ENCODE measurements at regions not wholly inside any gene's neighbourhood (a gene's known extent, or its start where the extent isn't known, plus 50 kb on each side); places are given as distances from the start of the nearest gene placed in this dataset.

GRCh38 chr14:101369194-101369915 lies 191.9 kb upstream of the DIO3 start:
- H3K4me3 Mint-ChIP-seq = no peak overlapping the region
- H3K9me3 Mint-ChIP-seq = no peaks in the 10 kb centered on the region
- H3K36me3 Mint-ChIP-seq = no peaks in the 10 kb centered on the region
- H3K27me3 Mint-ChIP-seq (ENCODE audit: low read depth in 3 of 3) = peaks cover 0 to 7% (median 1%) of the 10 kb centered on the region in 3 donors
- no peak for DNase-seq
- H3K27ac Mint-ChIP-seq = no peak overlapping the region
- no peaks in the 10 kb centered on the region for H3K4me1 Mint-ChIP-seq

GRCh38 chr14:101369916-101370592 lies 191.2 kb upstream of the DIO3 start:
- Mint-ChIP-seq H3K27ac (no peak overlapping the region), H3K4me3 (no peak overlapping the region), H3K36me3 (no peaks in the 10 kb centered on the region), H3K9me3 (no peaks in the 10 kb centered on the region), H3K27me3 (ENCODE audit: low read depth in 3 of 3) (peaks cover 0 to 11% (median 1%) of the 10 kb centered on the region in 3 donors), H3K4me1 (no peaks in the 10 kb centered on the region)
- DNase-seq = no peak

- DNase-seq = no peak
- H3K4me3 Mint-ChIP-seq = no peak overlapping the region
- H3K4me1 Mint-ChIP-seq = no peaks in the 10 kb centered on the region
- no peak overlapping the region for H3K27ac Mint-ChIP-seq
- H3K36me3 Mint-ChIP-seq = no peaks in the 10 kb centered on the region
- peaks cover 0 to 14% (median 3%) of the 10 kb centered on the region in 3 donors for H3K27me3 Mint-ChIP-seq (ENCODE audit: low read depth in 3 of 3)
- H3K9me3 Mint-ChIP-seq = no peaks in the 10 kb centered on the region
Measured at GRCh38 chr14:101370593-101371569, 190.4 kb upstream of the DIO3 start.

GRCh38 chr14:101371799-101372793 lies 189.2 kb upstream of the DIO3 start:
- Mint-ChIP-seq H3K27me3 (ENCODE audit: low read depth in 3 of 3) (peaks cover 1 to 14% (median 3%) of the 10 kb centered on the region in 3 donors), H3K4me3 (no peak overlapping the region), H3K27ac (peak overlapping the region in 1 of 6 donors; percentile 15), H3K9me3 (no peaks in the 10 kb centered on the region), H3K36me3 (no peaks in the 10 kb centered on the region), H3K4me1 (no peaks in the 10 kb centered on the region)
- no peak for DNase-seq

GRCh38 chr14:101372894-101373620 lies 188.2 kb upstream of the DIO3 start:
- no peak overlapping the region for H3K27ac Mint-ChIP-seq
- peaks cover 1 to 14% (median 2%) of the 10 kb centered on the region in 3 donors for H3K27me3 Mint-ChIP-seq (ENCODE audit: low read depth in 3 of 3)
- no peak overlapping the region for H3K4me3 Mint-ChIP-seq
- DNase-seq = no peak
- no peaks in the 10 kb centered on the region for H3K4me1 Mint-ChIP-seq
- no peaks in the 10 kb centered on the region for H3K36me3 Mint-ChIP-seq
- no peaks in the 10 kb centered on the region for H3K9me3 Mint-ChIP-seq

GRCh38 chr14:101373690-101374295 lies 187.5 kb upstream of the DIO3 start:
- no peak overlapping the region for H3K27ac Mint-ChIP-seq
- no peaks in the 10 kb centered on the region for H3K36me3 Mint-ChIP-seq
- DNase-seq = no peak
- peaks cover 0 to 2% (median 0%) of the 10 kb centered on the region in 6 donors for H3K9me3 Mint-ChIP-seq
- H3K4me1 Mint-ChIP-seq = no peaks in the 10 kb centered on the region
- peaks cover 1 to 14% (median 2%) of the 10 kb centered on the region in 3 donors for H3K27me3 Mint-ChIP-seq (ENCODE audit: low read depth in 3 of 3)
- H3K4me3 Mint-ChIP-seq = no peak overlapping the region

GRCh38 chr14:101374373-101375338 lies 186.6 kb upstream of the DIO3 start:
- peaks cover 0 to 3% (median under 1%) of the 10 kb centered on the region in 6 donors for H3K9me3 Mint-ChIP-seq
- no peaks in the 10 kb centered on the region for H3K4me1 Mint-ChIP-seq
- H3K27me3 Mint-ChIP-seq (ENCODE audit: low read depth in 3 of 3) = peaks cover 1 to 14% (median 2%) of the 10 kb centered on the region in 3 donors
- no peaks in the 10 kb centered on the region for H3K36me3 Mint-ChIP-seq
- H3K27ac Mint-ChIP-seq = no peak overlapping the region
- DNase-seq = no peak
- H3K4me3 Mint-ChIP-seq = no peak overlapping the region

GRCh38 chr14:101377069-101377468 lies 184.2 kb upstream of the DIO3 start:
- Mint-ChIP-seq H3K4me3 (no peak overlapping the region), H3K9me3 (peaks cover 0 to 15% (median 4%) of the 10 kb centered on the region in 6 donors), H3K36me3 (no peaks in the 10 kb centered on the region), H3K27me3 (ENCODE audit: low read depth in 3 of 3) (peaks cover 2 to 8% (median 3%) of the 10 kb centered on the region in 3 donors), H3K4me1 (no peaks in the 10 kb centered on the region), H3K27ac (no peak overlapping the region)
- DNase-seq = no peak

- peaks cover 2 to 6% (median 3%) of the 10 kb centered on the region in 3 donors for H3K27me3 Mint-ChIP-seq (ENCODE audit: low read depth in 3 of 3)
- no peak overlapping the region for H3K27ac Mint-ChIP-seq
- no peak overlapping the region for H3K4me3 Mint-ChIP-seq
- no peaks in the 10 kb centered on the region for H3K4me1 Mint-ChIP-seq
- peaks cover 0 to 5% (median 0%) of the 10 kb centered on the region in 3 donors for H3K36me3 Mint-ChIP-seq
- DNase-seq = no peak
- H3K9me3 Mint-ChIP-seq = peaks cover 5 to 33% (median 14%) of the 10 kb centered on the region in 6 donors
Measured at GRCh38 chr14:101379842-101380241, 181.5 kb upstream of the DIO3 start.

GRCh38 chr14:101380512-101380911 lies 180.8 kb upstream of the DIO3 start:
- H3K4me3 Mint-ChIP-seq = no peak overlapping the region
- DNase-seq = no peak
- H3K9me3 Mint-ChIP-seq = peaks cover 5 to 36% (median 16%) of the 10 kb centered on the region in 6 donors
- H3K27me3 Mint-ChIP-seq (ENCODE audit: low read depth in 3 of 3) = peaks cover under 1 to 6% (median 3%) of the 10 kb centered on the region in 3 donors
- H3K27ac Mint-ChIP-seq = no peak overlapping the region
- no peaks in the 10 kb centered on the region for H3K4me1 Mint-ChIP-seq
- H3K36me3 Mint-ChIP-seq = peaks cover 0 to 5% (median 0%) of the 10 kb centered on the region in 3 donors

GRCh38 chr14:101380940-101381339 lies 180.4 kb upstream of the DIO3 start:
- H3K9me3 Mint-ChIP-seq = peaks cover 5 to 36% (median 16%) of the 10 kb centered on the region in 6 donors
- peaks cover 0 to 6% (median 0%) of the 10 kb centered on the region in 3 donors for H3K27me3 Mint-ChIP-seq (ENCODE audit: low read depth in 3 of 3)
- DNase-seq = no peak
- H3K4me1 Mint-ChIP-seq = no peaks in the 10 kb centered on the region
- H3K4me3 Mint-ChIP-seq = no peak overlapping the region
- H3K27ac Mint-ChIP-seq = no peak overlapping the region
- peaks cover 0 to 5% (median 0%) of the 10 kb centered on the region in 3 donors for H3K36me3 Mint-ChIP-seq

All from immature natural killer cell (primary cell).